H9 (cell line): ENCODE measurements at regions not wholly inside any gene's neighbourhood (a gene's known extent, or its start where the extent isn't known, plus 50 kb on each side); places are given as distances from the start of the nearest gene placed in this dataset.

Experiments
- DNase-seq: peaks from one replicate; pipeline ENCODE4 v3.0.0-alpha.2; 2017
- H2AFZ ChIP-seq: one replicate; pipeline ENCODE4 v1.6.1; 2013; ENCODE audit warnings: mild to moderate bottlenecking, low read length, control low read depth, moderate library complexity
- H2AK5ac ChIP-seq: 2 replicates; pipeline ENCODE4 v1.6.1; 2013; ENCODE audit warnings: low read length, control low read depth, mixed read lengths; ENCODE audit not compliant: insufficient read length
- H2BK120ac ChIP-seq: one replicate; pipeline ENCODE4 v1.6.1; 2013; ENCODE audit warnings: low read depth, mild to moderate bottlenecking, low read length, control low read depth, inconsistent platforms; ENCODE audit not compliant: poor library complexity, severe bottlenecking
- H2BK12ac ChIP-seq: 2 replicates; pipeline ENCODE4 v1.6.1; 2013; ENCODE audit warnings: low read length, control low read depth, mixed read lengths, low read depth; ENCODE audit not compliant: insufficient read length
- H2BK15ac ChIP-seq: 2 replicates; pipeline ENCODE4 v1.6.1; 2013; ENCODE audit warnings: low read depth, low read length, control low read depth
- H2BK20ac ChIP-seq: one replicate; pipeline ENCODE4 v1.6.1; 2013; ENCODE audit warnings: low read depth, mild to moderate bottlenecking, low read length, control low read depth, inconsistent platforms; ENCODE audit not compliant: poor library complexity, severe bottlenecking
- H2BK5ac ChIP-seq: 2 replicates; pipeline ENCODE4 v1.6.1; 2013; ENCODE audit warnings: low read length, control low read depth, mixed read lengths; ENCODE audit not compliant: insufficient read length
- H3K14ac ChIP-seq: 2 replicates; pipeline ENCODE4 v1.6.1; 2013; ENCODE audit warnings: low read length, control low read depth; ENCODE audit not compliant: insufficient read depth
- H3K18ac ChIP-seq: 2 replicates; pipeline ENCODE4 v1.6.1; 2013; ENCODE audit warnings: low read depth, mild to moderate bottlenecking, mixed read lengths, low read length, control low read depth; ENCODE audit not compliant: insufficient read length
- H3K23ac ChIP-seq: 2 replicates; pipeline ENCODE4 v1.6.1; 2013; ENCODE audit warnings: low read length, control low read depth, mixed read lengths, low read depth; ENCODE audit not compliant: insufficient read length
- H3K23me2 ChIP-seq: 2 replicates; pipeline ENCODE4 v1.6.1; 2013; ENCODE audit warnings: low read depth, mild to moderate bottlenecking, mixed read lengths, low read length, control low read depth; ENCODE audit not compliant: insufficient read length, poor library complexity, severe bottlenecking
- H3K27ac ChIP-seq: 2 replicates; pipeline ENCODE4 v1.5.1; 2013; ENCODE audit warnings: low read length, control low read depth, mixed read lengths, low read depth; ENCODE audit not compliant: insufficient read length
- H3K27me3 ChIP-seq: 2 replicates; pipeline ENCODE4 v1.6.1; 2013; ENCODE audit warnings: low read length, control low read depth, inconsistent platforms; ENCODE audit not compliant: insufficient read depth
- H3K4ac ChIP-seq: 2 replicates; pipeline ENCODE4 v1.6.1; 2013; ENCODE audit warnings: low read depth, mild to moderate bottlenecking, control low read depth, inconsistent platforms, low read length, moderate library complexity
- H3K4me1 ChIP-seq: 2 replicates; pipeline ENCODE4 v1.6.1; 2013; ENCODE audit warnings: low read length, control low read depth, inconsistent platforms; ENCODE audit not compliant: insufficient read depth
- H3K4me2 ChIP-seq: 2 replicates; pipeline ENCODE4 v1.6.1; 2013; ENCODE audit warnings: low read length, control low read depth, mixed read lengths; ENCODE audit not compliant: insufficient read length, insufficient read depth
- H3K56ac ChIP-seq: 2 replicates; pipeline ENCODE4 v1.6.1; 2013; ENCODE audit warnings: low read depth, mild to moderate bottlenecking, mixed read lengths, low read length, control low read depth; ENCODE audit not compliant: insufficient read length
- H3K79me1 ChIP-seq: 2 replicates; pipeline ENCODE4 v1.6.1; 2013; ENCODE audit warnings: low read depth, mild to moderate bottlenecking, moderate library complexity, low read length, control low read depth, inconsistent platforms; ENCODE audit not compliant: insufficient read depth, poor library complexity, severe bottlenecking
- H3K79me2 ChIP-seq: 2 replicates; pipeline ENCODE4 v1.6.1; 2013; ENCODE audit warnings: low read length, control low read depth, inconsistent platforms; ENCODE audit not compliant: insufficient read depth
- H3K9ac ChIP-seq: 2 replicates; pipeline ENCODE4 v1.6.1; 2013; ENCODE audit warnings: low read length, control low read depth, mixed read lengths; ENCODE audit not compliant: insufficient read length; ENCODE audit errors: extremely low read depth
- H3K9me3 ChIP-seq: one replicate; pipeline ENCODE4 v1.6.1; 2013; ENCODE audit warnings: low read depth, low read length, inconsistent platforms; ENCODE audit not compliant: control insufficient read depth
- H3T11ph ChIP-seq: one replicate; pipeline ENCODE4 v1.6.1; 2013; ENCODE audit warnings: mild to moderate bottlenecking, low read length, control low read depth, inconsistent platforms
- H4K20me1 ChIP-seq: one replicate; pipeline ENCODE4 v1.6.1; 2013; ENCODE audit not compliant: control insufficient read depth, insufficient read length, insufficient read depth
- H4K5ac ChIP-seq: 2 replicates; pipeline ENCODE4 v1.6.1; 2013; ENCODE audit warnings: low read depth, mild to moderate bottlenecking, mixed read lengths, low read length, control low read depth; ENCODE audit not compliant: insufficient read length
- H4K8ac ChIP-seq: replicated peaks from 2 replicates; pipeline ENCODE4 v1.6.1; 2013; ENCODE audit warnings: low read length, control low read depth, mixed read lengths, low read depth; ENCODE audit not compliant: insufficient read length
- H4K91ac ChIP-seq: 2 replicates; pipeline ENCODE4 v1.6.1; 2013; ENCODE audit warnings: low read depth, mild to moderate bottlenecking, moderate library complexity, mixed read lengths, low read length, control low read depth; ENCODE audit not compliant: insufficient read length
- H3K27ac Mint-ChIP-seq, 3 experiments: 2 replicates in 2 of 3; 3 replicates in 1 of 3; pipeline ENCODE4 v1.8.0; 2020 to 2021; ENCODE audit warnings: mixed read lengths in 3 of 3, mild to moderate bottlenecking in 1 of 3, moderate library complexity in 1 of 3
- H3K27me3 Mint-ChIP-seq: 2 replicates; pipeline ENCODE4 v1.8.0; 2021; ENCODE audit warnings: low read depth, mild to moderate bottlenecking, moderate library complexity, mixed read lengths
- H3K36me3 Mint-ChIP-seq, 3 experiments: 2 replicates in 2 of 3; 3 replicates in 1 of 3; pipeline ENCODE4 v1.8.0; 2020 to 2021; ENCODE audit warnings: low read depth in 3 of 3, mixed read lengths in 3 of 3; ENCODE audit not compliant: insufficient read depth in 1 of 3
- H3K4me1 Mint-ChIP-seq, 2 experiments: 2 replicates each; pipeline ENCODE4 v1.8.0; 2020; ENCODE audit warnings: mixed read lengths in 2 of 2
- H3K4me3 Mint-ChIP-seq, 2 experiments: 2 replicates in 1 of 2; 3 replicates in 1 of 2; pipeline ENCODE4 v1.8.0; 2020 to 2021; ENCODE audit warnings: mild to moderate bottlenecking in 2 of 2, mixed read lengths in 2 of 2, moderate library complexity in 1 of 2
- H3K9me3 Mint-ChIP-seq, 2 experiments: 2 replicates in 1 of 2; 3 replicates in 1 of 2; pipeline ENCODE4 v1.8.0; 2020; ENCODE audit warnings: mild to moderate bottlenecking in 2 of 2, mixed read lengths in 2 of 2, moderate library complexity in 1 of 2
- CTCF ChIP-seq: fragments of 200-600 bp; sonication (generic); conservative IDR thresholded peaks from 3 replicates; pipeline ENCODE4 v1.8.0; 2021; ENCODE audit warnings: antibody characterized with exemption, mild to moderate bottlenecking
- WGBS: extraction: QIAGEN DNeasy Blood & Tissue Kit; methylation state at CpG from one replicate; pipeline ENCODE4 v1.1.7; 2013; ENCODE audit warnings: missing lambda C conversion rate, low lambda C conversion rate, mixed read lengths; ENCODE audit not compliant: insufficient read length; ENCODE audit errors: extremely low coverage; 5-methylcytosine and 5-hydroxymethylcytosine counted together

DNA sequence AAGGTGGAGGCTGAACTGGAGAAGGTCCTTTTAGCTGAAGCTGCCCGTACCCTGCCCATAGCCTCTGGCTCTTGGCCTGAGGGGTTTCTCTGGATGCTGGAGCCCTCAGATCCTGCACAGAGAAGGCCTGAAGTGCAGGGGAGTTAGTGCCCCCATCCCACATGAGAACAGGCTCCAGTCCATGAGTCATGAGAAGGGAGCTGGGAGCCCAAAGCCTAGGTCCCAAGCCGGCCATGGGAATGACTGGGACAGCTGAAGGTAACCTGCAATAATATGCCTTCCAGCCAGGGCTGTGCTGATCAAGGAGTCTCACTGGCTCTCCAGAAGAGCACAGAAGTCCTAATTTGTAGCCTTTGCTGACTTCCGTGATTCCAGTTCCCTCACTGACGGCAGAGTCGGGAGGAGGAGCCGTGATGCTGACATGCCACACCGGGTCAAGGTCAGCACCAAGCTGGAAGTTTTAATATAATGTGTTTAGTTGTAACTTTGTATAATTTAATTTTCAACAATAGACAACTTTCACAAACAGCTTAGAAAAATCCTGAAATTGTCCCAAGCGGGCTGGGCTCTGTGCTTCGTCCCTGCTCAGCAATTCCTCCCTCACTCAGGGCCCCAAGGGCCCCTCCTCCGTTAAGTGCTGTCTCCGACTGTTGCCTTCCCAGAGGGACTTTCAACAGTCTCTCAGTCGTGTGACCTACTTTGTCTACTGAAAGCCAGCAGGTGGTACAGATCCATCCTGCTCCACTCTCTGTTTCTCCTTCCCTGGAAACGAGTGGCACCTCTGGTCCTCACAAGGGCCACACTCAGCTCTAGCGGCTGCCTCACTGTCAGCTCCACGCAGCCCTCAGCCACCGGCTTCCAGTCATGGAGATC is 387.8 kb downstream of the GADD45G start:
- no CpG with 5 or more reads among the region's 16 CpGs for WGBS
- DNase-seq = no peak
- H3K4me2 ChIP-seq = no peak overlapping the region
- no peak overlapping the region for H2BK12ac ChIP-seq
- Mint-ChIP-seq H3K4me3 (no peak overlapping the region), H3K36me3 (peaks cover 0 to 7% (median 3%) of the 10 kb centered on the region in 3 experiments; a peak in 5 of 7 replicates), H3K27me3 (peaks cover 2% of the 10 kb centered on the region), H3K27ac (no peak overlapping the region), H3K9me3 (peaks cover 11 to 21% of the 10 kb centered on the region in 2 experiments; a peak in 4 of 5 replicates), H3K4me1 (peaks cover 17 to 18% of the 10 kb centered on the region in 2 experiments)
- H3T11ph ChIP-seq = no peak overlapping the region
- H3K9ac ChIP-seq = no peak overlapping the region
- H3K27me3 ChIP-seq = no peaks in the 10 kb centered on the region
- H4K20me1 ChIP-seq = no peaks in the 10 kb centered on the region
- no peak overlapping the region for H4K91ac ChIP-seq
- no peak overlapping the region for H2BK120ac ChIP-seq
- H2BK20ac ChIP-seq = no peak overlapping the region
- peaks cover 8% of the 10 kb centered on the region for H3K9me3 ChIP-seq
- H2BK5ac ChIP-seq = no peak overlapping the region
- no peaks in the 10 kb centered on the region for H3K79me1 ChIP-seq
- no peak overlapping the region; the same call in 1 of the 2 replicates for H3K14ac ChIP-seq
- H4K8ac ChIP-seq = no peak overlapping the region
- H3K4ac ChIP-seq = no peak overlapping the region
- no peak overlapping the region for H3K56ac ChIP-seq
- no peak overlapping the region for H3K23ac ChIP-seq
- H2BK15ac ChIP-seq = no peak overlapping the region
- peaks cover 16% of the 10 kb centered on the region; the same call in 1 of the 2 replicates for H3K4me1 ChIP-seq
- no peak overlapping the region for H3K18ac ChIP-seq
- H3K23me2 ChIP-seq = no peaks in the 10 kb centered on the region
- H3K27ac ChIP-seq = no peak overlapping the region
- H3K79me2 ChIP-seq = no peaks in the 10 kb centered on the region
- H4K5ac ChIP-seq = no peak overlapping the region
- H2AK5ac ChIP-seq = no peak overlapping the region
- no peak overlapping the region for H2AFZ ChIP-seq
- no peak for TF ChIP-seq CTCF
